HEK293 (cell line): ENCODE measurements at regions not wholly inside any gene's neighbourhood (a gene's known extent, or its start where the extent isn't known, plus 50 kb on each side); places are given as distances from the start of the nearest gene placed in this dataset.

ENCODE experiments used
- CTCF ChIA-PET: fragments of 350-600 bp; formaldehyde crosslinking; extraction: SDS; loops from one replicate; lab custom pipeline; 2021; ENCODE audit warnings: antibody characterized with exemption; lab: Yijun Ruan, JAX
- POLR2A ChIA-PET: fragments of 300-600 bp; formaldehyde crosslinking; extraction: SDS; loops from one replicate; lab custom pipeline; 2020; ENCODE audit warnings: antibody characterized with exemption, inconsistent platforms; lab: Yijun Ruan, JAX
- H3K27ac ChIP-seq: fragments of 200-500 bp; sonication (Bioruptor generic); 2 replicates; pipeline ENCODE4 v1.5.1; 2014; ENCODE audit warnings: low read depth, low read length, control low read depth, inconsistent platforms; ENCODE audit errors: extremely low read depth
- H3K36me3 ChIP-seq, 2 experiments: fragments of 200-500 bp in 1 of 2; sonication (Bioruptor generic) in 1 of 2; 1 replicate in 1 of 2; 2 replicates in 1 of 2; pipeline ENCODE4 v1.5.1; 2014 to 2017; ENCODE audit warnings: inconsistent platforms in 2 of 2, low read length in 2 of 2; ENCODE audit not compliant: control insufficient read depth in 2 of 2, insufficient read depth in 1 of 2
- H3K4me1 ChIP-seq: fragments of 200-500 bp; sonication (Bioruptor generic); 2 replicates; pipeline ENCODE4 v1.5.1; 2014; ENCODE audit warnings: mild to moderate bottlenecking, low read length, inconsistent platforms; ENCODE audit not compliant: control insufficient read depth, insufficient read depth
- H3K4me3 ChIP-seq: 2 replicates; pipeline ENCODE4 v1.5.1; 2011; ENCODE audit warnings: low read depth, mild to moderate bottlenecking, control low read depth, low read length, moderate library complexity
- H3K9me3 ChIP-seq: fragments of 200-500 bp; sonication (Bioruptor generic); 2 replicates; pipeline ENCODE4 v1.5.1; 2014; ENCODE audit warnings: low read depth, low read length, inconsistent platforms; ENCODE audit not compliant: control insufficient read depth, insufficient read depth
- BCL6B ChIP-seq: fragments of 450-650 bp; formaldehyde crosslinking; IDR thresholded peaks from 2 replicates; pipeline ENCODE4 v1.5.1; 2017; ENCODE audit warnings: missing biosample characterization, missing genetic modification characterization
- GLIS1 ChIP-seq: fragments of 450-650 bp; formaldehyde crosslinking; IDR thresholded peaks from 2 replicates; pipeline ENCODE4 v1.5.1; 2016; ENCODE audit warnings: missing biosample characterization, missing genetic modification characterization
- HOXA7 ChIP-seq: sonication (generic); formaldehyde crosslinking; IDR thresholded peaks from 2 replicates; pipeline ENCODE4 v1.8.1; 2022; ENCODE audit warnings: missing genetic modification reagents, borderline replicate concordance
- HOXC10 ChIP-seq: sonication (generic); formaldehyde crosslinking; IDR thresholded peaks from 2 replicates; pipeline ENCODE4 v1.8.1; 2023; ENCODE audit warnings: mild to moderate bottlenecking, missing genetic modification reagents
- KLF10 ChIP-seq: fragments of 450-650 bp; IDR thresholded peaks from 2 replicates; pipeline ENCODE4 v1.5.1; 2018; ENCODE audit warnings: missing biosample characterization, mild to moderate bottlenecking, missing genetic modification characterization
- OSR2 ChIP-seq: fragments of 450-650 bp; formaldehyde crosslinking; IDR thresholded peaks from 2 replicates; pipeline ENCODE4 v1.5.1; 2016; ENCODE audit warnings: missing biosample characterization, missing genetic modification characterization
- PRDM1 ChIP-seq: fragments of 450-650 bp; formaldehyde crosslinking; IDR thresholded peaks from 2 replicates; pipeline ENCODE4; 2016; ENCODE audit warnings: missing biosample characterization, missing genetic modification characterization
- PRDM2 ChIP-seq: fragments of 450-650 bp; formaldehyde crosslinking; IDR thresholded peaks from 2 replicates; pipeline ENCODE4 v1.5.1; 2016; ENCODE audit warnings: missing biosample characterization, missing genetic modification characterization, borderline replicate concordance
- ZBTB20 ChIP-seq: fragments of 450-650 bp; formaldehyde crosslinking; IDR thresholded peaks from 2 replicates; pipeline ENCODE4 v1.5.1; 2016; ENCODE audit warnings: missing biosample characterization, missing genetic modification characterization
- ZNF248 ChIP-seq: fragments of 450-650 bp; formaldehyde crosslinking; IDR thresholded peaks from 2 replicates; pipeline ENCODE4 v1.5.1; 2017; ENCODE audit warnings: missing biosample characterization, missing genetic modification characterization
- ZNF426 ChIP-seq: fragments of 450-650 bp; formaldehyde crosslinking; IDR thresholded peaks from 2 replicates; pipeline ENCODE4 v1.5.1; 2017; ENCODE audit warnings: missing biosample characterization, missing genetic modification characterization, mild to moderate bottlenecking, inconsistent platforms, moderate library complexity
- ZNF629 ChIP-seq: fragments of 450-650 bp; formaldehyde crosslinking; IDR thresholded peaks from 2 replicates; pipeline ENCODE4 v1.5.1; 2017; ENCODE audit warnings: missing biosample characterization, missing genetic modification characterization
- ZNF660 ChIP-seq: fragments of 450-650 bp; IDR thresholded peaks from 2 replicates; pipeline ENCODE4 v1.5.1; 2018; ENCODE audit warnings: missing biosample characterization, mild to moderate bottlenecking, missing genetic modification characterization
- ZNF76 ChIP-seq: fragments of 450-650 bp; formaldehyde crosslinking; IDR thresholded peaks from 2 replicates; pipeline ENCODE4; 2016; ENCODE audit warnings: low read depth, missing biosample characterization, missing genetic modification characterization, borderline replicate concordance

- no peak overlapping the region for H3K27ac ChIP-seq
- H3K36me3 ChIP-seq, result no peaks in the 10 kb centered on the region
- CTCF ChIA-PET, result interaction anchor here (1.2 to 1.3 kb wide), 2 partner anchors 39 to 113 kb away, joined by 3 read pairs; no protein-coding TSS in a partner anchor
- TF ChIP-seq ZNF426 (tag by site-specific recombination), result no peak
- no peak for TF ChIP-seq HOXA7
- TF ChIP-seq, all 188 proteins: peak for 0
- H3K4me1 ChIP-seq, result peaks cover 11% of the 10 kb centered on the region
- POLR2A ChIA-PET, result interaction anchor here (0.7 kb wide), 1 partner anchor 134 kb away, joined by 4 read pairs; no protein-coding TSS in a partner anchor
- H3K9me3 ChIP-seq, result no peaks in the 10 kb centered on the region
- no peak overlapping the region for H3K4me3 ChIP-seq
Measured at GRCh38 chr3:16063603-16064002, 110.9 kb upstream of the GALNT15 start.

GRCh38 chr3:16064642-16065414 is 109.7 kb upstream of the GALNT15 start:
- H3K4me1 ChIP-seq, result peaks cover 11% of the 10 kb centered on the region

GRCh38 chr3:16066545-16066944 is 107.9 kb upstream of the GALNT15 start:
- Histone ChIP-seq H3K36me3 (no peaks in the 10 kb centered on the region), H3K4me1 (peaks cover 4% of the 10 kb centered on the region; the same call in 1 of the 2 replicates), H3K4me3 (no peak overlapping the region), H3K27ac (no peak overlapping the region), H3K9me3 (no peaks in the 10 kb centered on the region)
- POLR2A ChIA-PET, result no interaction called here
- CTCF ChIA-PET, result interaction anchor here (0.6 to 1.3 kb wide), 5 partner anchors 18 to 182 kb away, joined by 3 to 7 read pairs (median 4); no protein-coding TSS in a partner anchor
- TF ChIP-seq HOXC10 (no peak), BCL6B (no peak), KLF10 (no peak), ZNF248 (tag by site-specific recombination) (no peak), GLIS1 (tag by site-specific recombination) (no peak)

More at GRCh38 chr3:16064642-16065414, 109.7 kb upstream of the GALNT15 start:
- POLR2A ChIA-PET, result no interaction called here
- H3K4me3 ChIP-seq, result no peak overlapping the region
- no peaks in the 10 kb centered on the region for H3K9me3 ChIP-seq
- no peak overlapping the region for H3K27ac ChIP-seq
- H3K36me3 ChIP-seq, result no peaks in the 10 kb centered on the region
- TF ChIP-seq ZNF76 (tag by site-specific recombination) (no peak), GLIS1 (tag by site-specific recombination) (peak; percentile 75), PRDM2 (tag by site-specific recombination) (no peak), OSR2 (tag by site-specific recombination) (0 out of 2 replicates have a peak, but pooled peaks have one; percentile 18), ZNF660 (tag by site-specific recombination) (peak; percentile 53), ZBTB20 (peak; percentile 47; the same call in 1 of the 2 replicates), ZNF629 (tag by site-specific recombination) (peak; percentile 50; the same call in 1 of the 2 replicates), PRDM1 (0 out of 2 replicates have a peak, but pooled peaks have one; percentile 37)
- CTCF ChIA-PET, result interaction anchor here (0.9 to 1.5 kb wide), 4 partner anchors 16 to 171 kb away, joined by 3 to 7 read pairs (median 3); no protein-coding TSS in a partner anchor
